Naive B cell (primary cell): ENCODE measurements at regions not wholly inside any gene's neighbourhood (a gene's known extent, or its start where the extent isn't known, plus 50 kb on each side); places are given as distances from the start of the nearest gene placed in this dataset.
"Not testable (repeated sequence)": the region's sequence is repeated elsewhere in the genome, so short reads cannot be mapped to it uniquely, and the experiment has no call there.

Experiments
- ATAC-seq, 2 donors: fragments of 150-1000 bp; cut with Tn5 transposase; 2 replicates each; pipeline ENCODE4 v1.10.0; 2021; ENCODE audit warnings: low read depth in 2 of 2, mild to moderate bottlenecking in 2 of 2, moderate library complexity in 2 of 2
- DNase-seq: peaks from one replicate; pipeline ENCODE4 v3.0.0; 2022
- H3K27ac Mint-ChIP-seq, 6 donors: one replicate each; pipeline ENCODE4 v1.8.0; 2020 to 2022; ENCODE audit warnings: mild to moderate bottlenecking in 6 of 6, mixed read lengths in 6 of 6, moderate library complexity in 5 of 6, inconsistent platforms in 2 of 6
- H3K27me3 Mint-ChIP-seq, 3 donors: one replicate each; pipeline ENCODE4 v1.8.0; 2021 to 2022; ENCODE audit warnings: mixed read lengths in 3 of 3, mild to moderate bottlenecking in 1 of 3
- H3K36me3 Mint-ChIP-seq, 2 donors: one replicate each; pipeline ENCODE4 v1.8.0; 2020 to 2022; ENCODE audit warnings: mixed read lengths in 2 of 2, inconsistent platforms in 1 of 2, mild to moderate bottlenecking in 1 of 2
- H3K4me1 Mint-ChIP-seq, 3 donors: one replicate each; pipeline ENCODE4 v1.8.0; 2020 to 2022; ENCODE audit warnings: mixed read lengths in 3 of 3, inconsistent platforms in 1 of 3, mild to moderate bottlenecking in 1 of 3, moderate library complexity in 1 of 3
- H3K4me3 Mint-ChIP-seq, 8 donors: one replicate each; pipeline ENCODE4 v1.8.0; 2020 to 2022; ENCODE audit warnings: mild to moderate bottlenecking in 8 of 8, mixed read lengths in 8 of 8, moderate library complexity in 8 of 8, inconsistent platforms in 2 of 8
- H3K9me3 Mint-ChIP-seq, 7 donors: one replicate each; pipeline ENCODE4 v1.8.0; 2020 to 2022; ENCODE audit warnings: mixed read lengths in 7 of 7, mild to moderate bottlenecking in 5 of 7, inconsistent platforms in 2 of 7, moderate library complexity in 1 of 7

GRCh38 chr2:159880729-159881128 lies 82.7 kb upstream of the CD302 start:
- Mint-ChIP-seq H3K36me3 (peaks cover 22 to 44% of the 10 kb centered on the region in 2 donors), H3K9me3 (no peaks in the 10 kb centered on the region), H3K4me3 (no peak overlapping the region), H3K4me1 (peaks cover 4 to 13% (median 12%) of the 10 kb centered on the region in 3 donors), H3K27ac (peak overlapping the region in 3 of 6 donors; percentile 19 to 87 (median 77)), H3K27me3 (no peaks in the 10 kb centered on the region)
- DNase-seq (no peak), ATAC-seq (no peak)

- peak overlapping the region; percentile 77 to 96 (median 91) for H3K27ac Mint-ChIP-seq
- peak; percentile 60 for DNase-seq
- no peaks in the 10 kb centered on the region for H3K9me3 Mint-ChIP-seq
- no peak overlapping the region for H3K4me3 Mint-ChIP-seq
- H3K4me1 Mint-ChIP-seq: peaks cover 4 to 13% (median 12%) of the 10 kb centered on the region in 3 donors
- ATAC-seq: peak; percentile 84 to 85
- no peaks in the 10 kb centered on the region for H3K27me3 Mint-ChIP-seq
- H3K36me3 Mint-ChIP-seq: peaks cover 23 to 47% of the 10 kb centered on the region in 2 donors
Measured at GRCh38 chr2:159879051-159879604, 81.1 kb upstream of the CD302 start.

GRCh38 chr2:159875083-159875482 lies 77.1 kb upstream of the CD302 start:
- DNase-seq: no peak
- no peaks in the 10 kb centered on the region for H3K9me3 Mint-ChIP-seq
- peaks cover 33 to 51% of the 10 kb centered on the region in 2 donors for H3K36me3 Mint-ChIP-seq
- no peak for ATAC-seq
- no peak overlapping the region for H3K4me3 Mint-ChIP-seq
- H3K27me3 Mint-ChIP-seq: no peaks in the 10 kb centered on the region
- H3K27ac Mint-ChIP-seq: peak overlapping the region in 3 of 6 donors; percentile 11 to 88 (median 34)
- peaks cover 8 to 18% (median 15%) of the 10 kb centered on the region in 3 donors for H3K4me1 Mint-ChIP-seq

- H3K9me3 Mint-ChIP-seq: peaks cover 0 to 4% (median 0%) of the 10 kb centered on the region in 7 donors
- peaks cover 4 to 8% (median 4%) of the 10 kb centered on the region in 3 donors for H3K4me1 Mint-ChIP-seq
- peak in 1 of 2 donors; percentile 53 for ATAC-seq
- peak overlapping the region in 2 of 6 donors; percentile 66 to 92 for H3K27ac Mint-ChIP-seq
- peaks cover 30 to 59% of the 10 kb centered on the region in 2 donors for H3K36me3 Mint-ChIP-seq
- peak; percentile 22 for DNase-seq
- no peak overlapping the region for H3K4me3 Mint-ChIP-seq
- H3K27me3 Mint-ChIP-seq: no peaks in the 10 kb centered on the region
Measured at GRCh38 chr2:159873258-159873657, 75.2 kb upstream of the CD302 start.

GRCh38 chr2:159872353-159872752 lies 74.3 kb upstream of the CD302 start:
- H3K9me3 Mint-ChIP-seq: peaks cover 0 to 4% (median 0%) of the 10 kb centered on the region in 7 donors
- peaks cover 4 to 7% (median 4%) of the 10 kb centered on the region in 3 donors for H3K4me1 Mint-ChIP-seq
- no peak overlapping the region for H3K27ac Mint-ChIP-seq
- H3K36me3 Mint-ChIP-seq: peaks cover 32 to 53% of the 10 kb centered on the region in 2 donors
- no peaks in the 10 kb centered on the region for H3K27me3 Mint-ChIP-seq
- no peak for ATAC-seq
- no peak for DNase-seq
- no peak overlapping the region for H3K4me3 Mint-ChIP-seq

GRCh38 chr2:159868598-159869159 lies 70.7 kb upstream of the CD302 start:
- not testable (repeated sequence) for DNase-seq, H3K9me3 Mint-ChIP-seq, H3K27ac Mint-ChIP-seq, H3K27me3 Mint-ChIP-seq, H3K4me1 Mint-ChIP-seq, H3K4me3 Mint-ChIP-seq, ATAC-seq
- H3K36me3 Mint-ChIP-seq: peaks cover 45 to 61% of the 10 kb centered on the region in 2 donors

- Mint-ChIP-seq H3K4me1 (peaks cover 0 to 2% (median under 1%) of the 10 kb centered on the region in 3 donors), H3K27ac (no peak overlapping the region), H3K27me3 (no peaks in the 10 kb centered on the region), H3K9me3 (peaks cover 0 to 4% (median 0%) of the 10 kb centered on the region in 7 donors), H3K4me3 (no peak overlapping the region), H3K36me3 (peaks cover 48 to 64% of the 10 kb centered on the region in 2 donors)
- no peak for ATAC-seq
- DNase-seq: no peak
Measured at GRCh38 chr2:159867567-159868361, 69.8 kb upstream of the CD302 start.

GRCh38 chr2:159863526-159864160 lies 65.6 kb upstream of the CD302 start:
- H3K4me3 Mint-ChIP-seq: no peak overlapping the region
- no peak for DNase-seq
- H3K36me3 Mint-ChIP-seq: peaks cover 58 to 64% of the 10 kb centered on the region in 2 donors
- H3K27me3 Mint-ChIP-seq: no peaks in the 10 kb centered on the region
- no peaks in the 10 kb centered on the region for H3K4me1 Mint-ChIP-seq
- peaks cover 0 to 2% (median 0%) of the 10 kb centered on the region in 7 donors for H3K9me3 Mint-ChIP-seq
- no peak for ATAC-seq
- peak overlapping the region in 1 of 6 donors; percentile 33 for H3K27ac Mint-ChIP-seq

GRCh38 chr2:159860581-159861310 lies 62.7 kb upstream of the CD302 start:
- Mint-ChIP-seq H3K27ac (no peak overlapping the region), H3K27me3 (no peaks in the 10 kb centered on the region), H3K4me1 (no peaks in the 10 kb centered on the region), H3K36me3 (peaks cover 44 to 54% of the 10 kb centered on the region in 2 donors), H3K9me3 (no peaks in the 10 kb centered on the region), H3K4me3 (no peak overlapping the region)
- ATAC-seq: no peak
- no peak for DNase-seq

- no peak for DNase-seq
- H3K27ac Mint-ChIP-seq: peak overlapping the region in 1 of 6 donors; percentile 33
- H3K9me3 Mint-ChIP-seq: no peaks in the 10 kb centered on the region
- H3K36me3 Mint-ChIP-seq: peaks cover 49 to 53% of the 10 kb centered on the region in 2 donors
- H3K27me3 Mint-ChIP-seq: no peaks in the 10 kb centered on the region
- H3K4me1 Mint-ChIP-seq: no peaks in the 10 kb centered on the region
- H3K4me3 Mint-ChIP-seq: no peak overlapping the region
- no peak for ATAC-seq
Measured at GRCh38 chr2:159859583-159859982, 61.6 kb upstream of the CD302 start.

- peaks cover 40 to 46% of the 10 kb centered on the region in 2 donors for H3K36me3 Mint-ChIP-seq
- H3K4me1 Mint-ChIP-seq: no peaks in the 10 kb centered on the region
- H3K27ac Mint-ChIP-seq: peak overlapping the region in 1 of 6 donors; percentile 26
Measured at GRCh38 chr2:159856760-159857159, 58.8 kb upstream of the CD302 start.

GRCh38 chr2:159855557-159856061 lies 57.6 kb upstream of the CD302 start:
- no peak for DNase-seq
- no peaks in the 10 kb centered on the region for H3K27me3 Mint-ChIP-seq
- no peaks in the 10 kb centered on the region for H3K4me1 Mint-ChIP-seq
- H3K27ac Mint-ChIP-seq: peak overlapping the region in 1 of 6 donors; percentile 19
- H3K36me3 Mint-ChIP-seq: peaks cover 41 to 44% of the 10 kb centered on the region in 2 donors
- no peaks in the 10 kb centered on the region for H3K9me3 Mint-ChIP-seq
- no peak for ATAC-seq
- no peak overlapping the region for H3K4me3 Mint-ChIP-seq

More at GRCh38 chr2:159856760-159857159, 58.8 kb upstream of the CD302 start:
- Mint-ChIP-seq H3K27me3 (no peaks in the 10 kb centered on the region), H3K9me3 (no peaks in the 10 kb centered on the region), H3K4me3 (no peak overlapping the region)
- ATAC-seq (no peak), DNase-seq (no peak)

GRCh38 chr2:159855143-159855542 lies 57.1 kb upstream of the CD302 start:
- no peak for DNase-seq
- peaks cover 39% of the 10 kb centered on the region in 2 donors for H3K36me3 Mint-ChIP-seq
- peak overlapping the region in 2 of 6 donors; percentile 1 to 10 for H3K27ac Mint-ChIP-seq

More at GRCh38 chr2:159855143-159855542, 57.1 kb upstream of the CD302 start:
- Mint-ChIP-seq H3K4me1 (no peaks in the 10 kb centered on the region), H3K4me3 (no peak overlapping the region), H3K27me3 (no peaks in the 10 kb centered on the region), H3K9me3 (no peaks in the 10 kb centered on the region)
- no peak for ATAC-seq
